H1 (cell line): ENCODE measurements at regions not wholly inside any gene's neighbourhood (a gene's known extent, or its start where the extent isn't known, plus 50 kb on each side); places are given as distances from the start of the nearest gene placed in this dataset.

Experiments used
- CTCF ChIA-PET: fragments of 300-600 bp; sonication (Branson Sonifier 250); formaldehyde crosslinking; loops from one replicate; lab custom pipeline; 2021; ENCODE audit not compliant: partially characterized antibody; lab: Charles Lee
- POLR2A ChIA-PET: fragments of 300-600 bp; sonication (Branson Sonifier 250); formaldehyde crosslinking; loops from one replicate; lab custom pipeline; 2021; ENCODE audit warnings: inconsistent platforms; ENCODE audit not compliant: partially characterized antibody; lab: Charles Lee
- DNase-seq, 2 experiments: peaks; one replicate each; pipeline versions ENCODE4 v3.0.0 to v3.0.0-alpha.2; 2010 to 2022; ENCODE audit warnings: low spot score in 2 of 2, low read depth in 1 of 2, mixed read lengths in 1 of 2
- FAIRE-seq: peaks from 2 replicates; lab custom pipeline; 2011; peaks lifted over from hg19 to GRCh38; lab: Jason Lieb, UNC
- H2AFZ ChIP-seq: 2 replicates; pipeline ENCODE4 v1.8.1; 2012; ENCODE audit warnings: low read length, inconsistent platforms
- H2AK5ac ChIP-seq: 2 replicates; pipeline ENCODE4 v1.6.1; 2013; ENCODE audit warnings: low read depth, low read length
- H2BK120ac ChIP-seq: replicated peaks from 2 replicates; pipeline ENCODE3; 2013; ENCODE audit warnings: low read depth, low read length, inconsistent platforms
- H2BK12ac ChIP-seq: 2 replicates; pipeline ENCODE4 v1.6.1; 2013; ENCODE audit warnings: low read depth, low read length
- H2BK15ac ChIP-seq: 2 replicates; pipeline ENCODE4 v1.6.1; 2013; ENCODE audit warnings: low read length
- H2BK20ac ChIP-seq: 2 replicates; pipeline ENCODE4 v1.6.1; 2013; ENCODE audit warnings: low read length
- H2BK5ac ChIP-seq: 2 replicates; pipeline ENCODE4 v1.6.1; 2013; ENCODE audit warnings: low read depth, low read length
- H3K14ac ChIP-seq: 2 replicates; pipeline ENCODE4 v1.6.1; 2013; ENCODE audit warnings: inconsistent platforms; ENCODE audit not compliant: insufficient read length
- H3K18ac ChIP-seq: 2 replicates; pipeline ENCODE4 v1.6.1; 2013; ENCODE audit warnings: low read length; ENCODE audit errors: extremely low read depth
- H3K23ac ChIP-seq: 2 replicates; pipeline ENCODE4 v1.6.1; 2013; ENCODE audit warnings: inconsistent platforms; ENCODE audit not compliant: insufficient read length
- H3K23me2 ChIP-seq: 2 replicates; pipeline ENCODE4 v1.6.1; 2013; ENCODE audit warnings: low read depth, low read length
- H3K27ac ChIP-seq: 2 replicates; pipeline ENCODE4 v1.6.1; 2011; ENCODE audit warnings: low read depth, low read length, inconsistent platforms
- H3K27me3 ChIP-seq, 4 experiments: replicated peaks in 1 of 4; 1 replicate in 1 of 4; 2 replicates in 3 of 4; pipeline versions ENCODE4 v1.6.1 to v1.8.1; 2011 to 2013; ENCODE audit warnings: low read length in 3 of 4, mild to moderate bottlenecking in 3 of 4, inconsistent platforms in 2 of 4, mixed read lengths in 2 of 4, moderate library complexity in 1 of 4; ENCODE audit not compliant: control insufficient read depth in 3 of 4, insufficient read depth in 3 of 4; ENCODE audit errors: extremely low read depth in 1 of 4
- H3K36me3 ChIP-seq, 4 experiments: 2 replicates each; pipeline versions ENCODE4 v1.6.1 to v1.8.1; 2011 to 2013; ENCODE audit warnings: mild to moderate bottlenecking in 4 of 4, low read length in 3 of 4, moderate library complexity in 2 of 4, control low read depth in 1 of 4, inconsistent platforms in 1 of 4; ENCODE audit not compliant: insufficient read depth in 4 of 4, control insufficient read depth in 2 of 4
- H3K4ac ChIP-seq: replicated peaks from 2 replicates; pipeline ENCODE3; 2013; ENCODE audit warnings: low read length, low read depth, mixed read lengths, inconsistent platforms; ENCODE audit not compliant: insufficient read length
- H3K4me1 ChIP-seq, 4 experiments: replicated peaks in 1 of 4; 1 replicate in 1 of 4; 2 replicates in 3 of 4; pipeline versions ENCODE4 v1.6.1 to v1.8.1; 2011 to 2013; ENCODE audit warnings: low read length in 3 of 4, inconsistent platforms in 2 of 4, mixed read lengths in 1 of 4; ENCODE audit not compliant: insufficient read depth in 4 of 4, control insufficient read depth in 3 of 4
- H3K4me2 ChIP-seq, 2 experiments: 2 replicates each; pipeline versions ENCODE4 v1.6.1 to v1.8.1; 2011 to 2013; ENCODE audit warnings: low read depth in 2 of 2, low read length in 2 of 2, control low read depth in 1 of 2, inconsistent platforms in 1 of 2, mild to moderate bottlenecking in 1 of 2; ENCODE audit not compliant: insufficient read depth in 1 of 2
- H3K4me3 ChIP-seq, 4 experiments: fragments of 200-600, 300-600 bp in 1 of 4; sonication (generic), shearing (Covaris generic), sonication (Bioruptor Twin) in 1 of 4; 2 replicates each; pipeline versions ENCODE4 v1.5.1 to v1.8.1; 2011 to 2016; ENCODE audit warnings: low read length in 4 of 4, low read depth in 3 of 4, control low read depth in 2 of 4, inconsistent platforms in 2 of 4, mild to moderate bottlenecking in 2 of 4, mixed read lengths in 1 of 4, moderate library complexity in 1 of 4; ENCODE audit not compliant: insufficient read depth in 2 of 4; ENCODE audit errors: extremely low read depth in 1 of 4
- H3K56ac ChIP-seq: replicated peaks from 2 replicates; pipeline ENCODE3; 2013; ENCODE audit warnings: low read depth, mild to moderate bottlenecking, mixed read lengths, low read length, inconsistent platforms; ENCODE audit not compliant: insufficient read length
- H3K79me1 ChIP-seq: 2 replicates; pipeline ENCODE4 v1.6.1; 2013; ENCODE audit warnings: low read depth, low read length, control low read depth
- H3K79me2 ChIP-seq, 2 experiments: 2 replicates each; pipeline versions ENCODE4 v1.6.1 to v1.8.1; 2012 to 2013; ENCODE audit warnings: low read length in 2 of 2, mild to moderate bottlenecking in 2 of 2, inconsistent platforms in 1 of 2; ENCODE audit not compliant: insufficient read depth in 2 of 2, control insufficient read depth in 1 of 2
- H3K9ac ChIP-seq, 4 experiments: replicated peaks in 1 of 4; 1 replicate in 1 of 4; 2 replicates in 3 of 4; pipeline versions ENCODE4 v1.6.1 to v1.8.1; 2011 to 2013; ENCODE audit warnings: low read depth in 3 of 4, low read length in 3 of 4, control low read depth in 2 of 4, mild to moderate bottlenecking in 2 of 4, moderate library complexity in 2 of 4, inconsistent platforms in 1 of 4; ENCODE audit errors: extremely low read depth in 1 of 4
- H3K9me3 ChIP-seq, 2 experiments: 2 replicates each; pipeline versions ENCODE4 v1.6.1 to v1.8.1; 2012 to 2013; ENCODE audit warnings: mild to moderate bottlenecking in 2 of 2, moderate library complexity in 2 of 2, control low read depth in 1 of 2, inconsistent platforms in 1 of 2, low read depth in 1 of 2, low read length in 1 of 2, mixed read lengths in 1 of 2; ENCODE audit not compliant: insufficient read depth in 2 of 2
- H4K20me1 ChIP-seq, 2 experiments: replicated peaks in 1 of 2; 2 replicates each; pipeline versions ENCODE3 to v1.8.1; 2011 to 2013; ENCODE audit warnings: inconsistent platforms in 2 of 2, low read length in 2 of 2, mild to moderate bottlenecking in 1 of 2; ENCODE audit not compliant: insufficient read depth in 2 of 2, control insufficient read depth in 1 of 2
- H4K5ac ChIP-seq: 2 replicates; pipeline ENCODE4 v1.6.1; 2013; ENCODE audit warnings: low read length, low read depth, mixed read lengths, inconsistent platforms; ENCODE audit not compliant: insufficient read length
- H4K8ac ChIP-seq: 2 replicates; pipeline ENCODE4 v1.8.0; 2013; ENCODE audit warnings: mild to moderate bottlenecking, moderate library complexity, low read length, inconsistent platforms; ENCODE audit not compliant: insufficient read depth; ENCODE audit errors: extremely low read depth
- H4K91ac ChIP-seq: replicated peaks from 2 replicates; pipeline ENCODE3; 2013; ENCODE audit warnings: low read length, mixed read lengths, inconsistent platforms; ENCODE audit not compliant: insufficient read length
- ATF3 ChIP-seq: IDR thresholded peaks from 2 replicates; pipeline ENCODE4 v1.6.1; 2011; ENCODE audit warnings: low read depth, mild to moderate bottlenecking, low read length; ENCODE audit not compliant: insufficient read depth
- BCL11A ChIP-seq, 2 experiments: IDR thresholded peaks; one replicate each; pipeline ENCODE4 v1.6.1; 2011; ENCODE audit warnings: low read depth in 2 of 2, low read length in 2 of 2, mild to moderate bottlenecking in 2 of 2
- EGR1 ChIP-seq: IDR thresholded peaks from 2 replicates; pipeline ENCODE4 v1.6.1; 2011; ENCODE audit warnings: low read depth, low read length, borderline replicate concordance
- EP300 ChIP-seq, 2 experiments: IDR thresholded peaks; 1 replicate in 1 of 2; 2 replicates in 1 of 2; pipeline ENCODE4 v1.6.1; 2011 to 2012; ENCODE audit warnings: low read depth in 2 of 2, low read length in 2 of 2, mild to moderate bottlenecking in 2 of 2, borderline replicate concordance in 1 of 2, inconsistent platforms in 1 of 2, moderate library complexity in 1 of 2
- RFX5 ChIP-seq: IDR thresholded peaks from 2 replicates; pipeline ENCODE4 v1.6.1; 2011; ENCODE audit warnings: low read depth, low read length, improper control_type of control experiment, borderline replicate concordance
- SIN3A ChIP-seq, 2 experiments: IDR thresholded peaks in 1 of 2; conservative IDR thresholded peaks in 1 of 2; 2 replicates each; pipeline ENCODE4 v1.6.1; 2011 to 2012; ENCODE audit warnings: low read length in 2 of 2, improper control_type of control experiment in 1 of 2, low read depth in 1 of 2, mild to moderate bottlenecking in 1 of 2
- SIX5 ChIP-seq: IDR thresholded peaks from 2 replicates; pipeline ENCODE4 v1.6.1; 2011; ENCODE audit warnings: mild to moderate bottlenecking, low read depth, low read length
- WGBS, 2 experiments: shearing (Covaris generic) in 1 of 2; methylation state at CpG; one replicate each; pipeline versions ENCODE4 v1.1.6 to v1.1.7; 2013 to 2015; ENCODE audit warnings: low lambda C conversion rate in 2 of 2, mixed read lengths in 2 of 2, inconsistent platforms in 1 of 2, low coverage in 1 of 2, missing lambda C conversion rate in 1 of 2; ENCODE audit not compliant: insufficient replicate concordance in 2 of 2, insufficient coverage in 1 of 2, insufficient read length in 1 of 2; ENCODE audit errors: extremely low coverage in 1 of 2, missing lambda C conversion rate in 1 of 2; 5-methylcytosine and 5-hydroxymethylcytosine counted together
- TF ChIP-seq, protein P1 (sequence below), 3 experiments: IDR thresholded peaks; 1 replicate in 2 of 3; 2 replicates in 1 of 3; pipeline versions ENCODE4 v1.5.1 to v1.6.1; 2011; ENCODE audit warnings: low read length in 3 of 3, mild to moderate bottlenecking in 3 of 3, inconsistent platforms in 2 of 3, low read depth in 1 of 3, moderate library complexity in 1 of 3; ENCODE audit not compliant: insufficient read depth in 1 of 3; ENCODE audit errors: control extremely low read depth in 1 of 3

GRCh38 chr17:12389421-12389820 lies 276.3 kb upstream of the MYOCD start:
- no peak overlapping the region for H2BK20ac ChIP-seq
- H3K79me1 ChIP-seq = no peaks in the 10 kb centered on the region
- POLR2A ChIA-PET = no interaction called here
- no peaks in the 10 kb centered on the region for H3K79me2 ChIP-seq
- H4K20me1 ChIP-seq = no peaks in the 10 kb centered on the region
- H2BK12ac ChIP-seq = no peak overlapping the region
- no peak overlapping the region for H3K14ac ChIP-seq
- FAIRE-seq = no peak
- H3K9ac ChIP-seq = no peak overlapping the region
- H3K56ac ChIP-seq = no peak overlapping the region
- no peak overlapping the region for H3K18ac ChIP-seq
- no peak overlapping the region for H4K8ac ChIP-seq
- H3K27me3 ChIP-seq = no peaks in the 10 kb centered on the region
- H3K4ac ChIP-seq = no peak overlapping the region
- H3K4me1 ChIP-seq = no peaks in the 10 kb centered on the region
- no peak overlapping the region for H2AK5ac ChIP-seq
- no peak overlapping the region for H2AFZ ChIP-seq
- no peak overlapping the region for H4K5ac ChIP-seq
- H2BK15ac ChIP-seq = no peak overlapping the region
- H3K23me2 ChIP-seq = no peaks in the 10 kb centered on the region
- TF ChIP-seq EP300 (IDR thresholded peaks at IDR 0.05; ENCODE audit: borderline replicate concordance in 1 of 2, low read depth in 2 of 2, low read length in 2 of 2) (no peak), SIX5 (no peak), SIN3A (conservative IDR thresholded peaks at IDR 0.05 in 1 of 2, IDR thresholded peaks at IDR 0.05 in 1 of 2; ENCODE audit: low read depth in 1 of 2, low read length in 2 of 2) (no peak), RFX5 (no peak), BCL11A (IDR thresholded peaks at IDR 0.05; ENCODE audit: low read depth in 2 of 2, low read length in 2 of 2) (no peak), ATF3 (no peak), EGR1 (no peak)
- TF ChIP-seq, protein P1, sequence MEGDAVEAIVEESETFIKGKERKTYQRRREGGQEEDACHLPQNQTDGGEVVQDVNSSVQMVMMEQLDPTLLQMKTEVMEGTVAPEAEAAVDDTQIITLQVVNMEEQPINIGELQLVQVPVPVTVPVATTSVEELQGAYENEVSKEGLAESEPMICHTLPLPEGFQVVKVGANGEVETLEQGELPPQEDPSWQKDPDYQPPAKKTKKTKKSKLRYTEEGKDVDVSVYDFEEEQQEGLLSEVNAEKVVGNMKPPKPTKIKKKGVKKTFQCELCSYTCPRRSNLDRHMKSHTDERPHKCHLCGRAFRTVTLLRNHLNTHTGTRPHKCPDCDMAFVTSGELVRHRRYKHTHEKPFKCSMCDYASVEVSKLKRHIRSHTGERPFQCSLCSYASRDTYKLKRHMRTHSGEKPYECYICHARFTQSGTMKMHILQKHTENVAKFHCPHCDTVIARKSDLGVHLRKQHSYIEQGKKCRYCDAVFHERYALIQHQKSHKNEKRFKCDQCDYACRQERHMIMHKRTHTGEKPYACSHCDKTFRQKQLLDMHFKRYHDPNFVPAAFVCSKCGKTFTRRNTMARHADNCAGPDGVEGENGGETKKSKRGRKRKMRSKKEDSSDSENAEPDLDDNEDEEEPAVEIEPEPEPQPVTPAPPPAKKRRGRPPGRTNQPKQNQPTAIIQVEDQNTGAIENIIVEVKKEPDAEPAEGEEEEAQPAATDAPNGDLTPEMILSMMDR (IDR thresholded peaks at IDR 0.05; ENCODE audit: control extremely low read depth in 1 of 3, insufficient read depth in 1 of 3, low read depth in 1 of 3, low read length in 3 of 3) = no peak
- CTCF ChIA-PET = no interaction called here
- H3K9me3 ChIP-seq = no peaks in the 10 kb centered on the region
- H3K27ac ChIP-seq = no peak overlapping the region
- no peaks in the 10 kb centered on the region for H3K36me3 ChIP-seq
- H3K4me3 ChIP-seq = no peak overlapping the region
- H3K23ac ChIP-seq = no peak overlapping the region
- DNase-seq = no peak
- H3K4me2 ChIP-seq = no peak overlapping the region
- 83% methylated on average over 2 of the region's 2 CpGs; no CpG with 5 or more reads in 1 of the 2 experiments for WGBS, 2 experiments
- H2BK5ac ChIP-seq = no peak overlapping the region
- H4K91ac ChIP-seq = no peak overlapping the region
- H2BK120ac ChIP-seq = no peak overlapping the region
